ENCODE measurements at regions not wholly inside any gene's neighbourhood (a gene's known extent, or its start where the extent isn't known, plus 50 kb on each side); places are given as distances from the start of the nearest gene placed in this dataset.

DNA sequence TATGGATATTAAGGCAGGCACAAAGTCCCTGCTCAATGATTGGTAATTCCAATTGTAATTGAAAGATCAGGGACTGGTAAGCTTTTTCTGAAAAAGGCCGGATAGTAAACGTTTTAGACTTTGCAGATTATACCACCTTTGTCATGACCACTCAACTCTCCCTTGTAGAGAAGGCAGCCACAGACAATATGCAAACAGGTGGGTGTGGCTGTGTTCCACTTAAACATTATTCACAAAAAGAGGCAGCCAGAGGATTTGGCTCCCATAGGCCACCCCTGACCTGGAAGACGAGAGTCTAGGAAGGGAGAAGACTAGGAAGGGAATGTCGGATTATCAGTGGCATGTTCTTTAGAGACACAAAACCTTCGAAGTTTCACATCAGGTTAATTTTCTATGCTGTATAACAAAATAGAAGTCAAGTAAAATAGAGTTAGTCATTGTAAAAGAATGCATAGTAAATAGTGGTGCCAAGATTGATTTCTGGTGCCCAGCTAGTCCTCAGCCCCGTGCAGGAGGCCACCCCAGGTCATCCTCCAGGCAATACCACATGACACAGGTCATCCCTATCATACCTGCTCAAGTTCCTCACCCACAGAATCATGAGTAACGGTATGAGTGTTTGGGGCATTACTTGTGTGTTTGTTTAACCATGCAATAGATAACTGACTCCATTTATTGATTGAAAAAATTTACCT lies 193.8 kb downstream of the PLPP4 start:
- Histone ChIP-seq H3K27ac (no peak overlapping the region), H3K36me3 (no peaks in the 10 kb centered on the region), H3K27me3 (no peaks in the 10 kb centered on the region), H3K9me3 (no peaks in the 10 kb centered on the region), H3K4me1 (no peaks in the 10 kb centered on the region), H3K4me3 (no peak overlapping the region)
- intact Hi-C loops (cut with DNase I): no loop called here
- 68 to 69% methylated on average over 7 of the region's 7 CpGs for WGBS, 2 donors
- TF ChIP-seq CTCF (IDR thresholded peaks at IDR 0.05): no peak
- no peak for DNase-seq

DNA sequence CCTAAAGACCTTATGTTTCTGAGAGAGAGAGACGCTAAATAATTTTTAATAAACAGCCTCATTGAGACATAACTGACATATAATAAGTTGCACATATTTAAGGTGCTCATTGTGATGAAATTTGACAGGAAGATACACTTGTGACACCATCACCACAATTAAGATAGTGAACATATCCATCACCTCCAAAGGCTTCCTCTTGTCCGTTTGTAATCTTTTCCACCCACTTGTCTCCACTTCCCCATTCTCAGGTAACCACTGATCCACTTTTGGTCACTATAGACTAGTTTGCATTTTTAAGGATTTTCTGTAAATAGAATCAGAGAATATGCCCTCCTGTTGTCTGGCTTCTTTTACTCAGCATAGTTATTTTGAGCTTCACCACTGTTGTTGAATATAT lies 195.1 kb upstream of the WDR11 start:
- TF ChIP-seq CTCF (IDR thresholded peaks at IDR 0.05): no peak
- TF ChIP-seq POLR2A (IDR thresholded peaks at IDR 0.05): no peak
- Histone ChIP-seq H3K9me3 (no peaks in the 10 kb centered on the region), H3K27ac (no peak overlapping the region), H3K36me3 (no peaks in the 10 kb centered on the region), H3K4me1 (no peaks in the 10 kb centered on the region), H3K4me3 (no peak overlapping the region), H3K27me3 (peaks cover 0 to 4% (median 0%) of the 10 kb centered on the region in 4 donors)
- intact Hi-C loops (cut with DNase I): no loop called here
- DNase-seq: no peak
- WGBS, 2 donors: 73 to 78% methylated on average over 2 of the region's 2 CpGs

DNA sequence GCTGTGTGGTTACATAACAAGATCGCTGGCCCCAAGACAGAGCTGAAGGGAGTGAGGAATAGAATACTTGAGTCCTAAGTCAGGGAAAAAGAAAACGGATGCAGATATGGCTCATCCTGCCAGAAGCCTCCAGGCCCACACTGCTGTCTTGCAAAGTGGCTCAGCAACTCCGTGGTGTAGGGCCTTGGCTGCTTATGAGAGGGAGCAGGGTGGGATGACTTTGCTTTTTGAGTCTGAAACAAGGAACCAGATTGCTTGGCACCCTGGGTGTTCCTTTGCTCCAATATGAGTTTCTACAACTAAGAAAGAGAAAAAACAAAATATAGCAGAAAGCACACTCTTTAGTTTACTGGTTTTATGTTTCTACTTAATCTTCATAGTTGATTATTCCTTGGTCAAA lies 193.8 kb upstream of the WDR11 start:
- Histone ChIP-seq H3K4me3 (no peak overlapping the region), H3K9me3 (no peaks in the 10 kb centered on the region), H3K36me3 (no peaks in the 10 kb centered on the region), H3K4me1 (no peaks in the 10 kb centered on the region), H3K27ac (no peak overlapping the region), H3K27me3 (peaks cover 0 to 6% (median 0%) of the 10 kb centered on the region in 4 donors)
- no peak for DNase-seq
- WGBS, 2 donors: 19 to 38% methylated on average over 3 of the region's 3 CpGs
- intact Hi-C loops (cut with DNase I): no loop called here
- TF ChIP-seq CTCF (IDR thresholded peaks at IDR 0.05) (no peak), POLR2A (IDR thresholded peaks at IDR 0.05) (no peak)

GRCh38 chr10:120658943-120659885 lies 191.9 kb upstream of the WDR11 start:
- intact Hi-C loops (cut with DNase I): no loop called here
- 59 to 62% methylated on average over 4 of the region's 4 CpGs for WGBS, 2 donors
- TF ChIP-seq CTCF (IDR thresholded peaks at IDR 0.05) (no peak), POLR2A (IDR thresholded peaks at IDR 0.05) (no peak)
- Histone ChIP-seq H3K27me3 (peaks cover 0 to 6% (median 0%) of the 10 kb centered on the region in 4 donors), H3K4me3 (no peak overlapping the region), H3K4me1 (no peaks in the 10 kb centered on the region), H3K36me3 (no peaks in the 10 kb centered on the region), H3K9me3 (no peaks in the 10 kb centered on the region), H3K27ac (no peak overlapping the region)
- no peak for DNase-seq

GRCh38 chr10:120666308-120666707 lies 184.9 kb upstream of the WDR11 start:
- no peaks in the 10 kb centered on the region for H3K4me1 ChIP-seq
- peaks cover 0 to under 1% (median 0%) of the 10 kb centered on the region in 4 donors for H3K27me3 ChIP-seq
- no peak overlapping the region for H3K4me3 ChIP-seq
- 55 to 73% methylated on average over 4 of the region's 4 CpGs for WGBS, 2 donors
- no peaks in the 10 kb centered on the region for H3K36me3 ChIP-seq
- DNase-seq: no peak
- no peaks in the 10 kb centered on the region for H3K9me3 ChIP-seq
- intact Hi-C loops (cut with DNase I): no loop called here
- TF ChIP-seq POLR2A (IDR thresholded peaks at IDR 0.05) (no peak), CTCF (IDR thresholded peaks at IDR 0.05) (no peak)
- no peak overlapping the region for H3K27ac ChIP-seq

Data from esophagus squamous epithelium (tissue), 5 donors.